ENCODE measurements at regions not wholly inside any gene's neighbourhood (a gene's known extent, or its start where the extent isn't known, plus 50 kb on each side); places are given as distances from the start of the nearest gene placed in this dataset.

- H3K36me3 ChIP-seq: no peaks in the 10 kb centered on the region
- H3K27ac ChIP-seq: no peak overlapping the region
- H3K4me1 ChIP-seq (ENCODE audit: control insufficient read depth in 1 of 2, insufficient read depth in 1 of 2, low read depth in 1 of 2, low read length in 1 of 2): no peaks in the 10 kb centered on the region
- H3K9me3 ChIP-seq: no peaks in the 10 kb centered on the region
- H3K4me3 ChIP-seq (ENCODE audit: low read depth in 1 of 2, low read length in 1 of 2): no peak overlapping the region
- H3K27me3 ChIP-seq: no peaks in the 10 kb centered on the region
- TF ChIP-seq, protein P1, sequence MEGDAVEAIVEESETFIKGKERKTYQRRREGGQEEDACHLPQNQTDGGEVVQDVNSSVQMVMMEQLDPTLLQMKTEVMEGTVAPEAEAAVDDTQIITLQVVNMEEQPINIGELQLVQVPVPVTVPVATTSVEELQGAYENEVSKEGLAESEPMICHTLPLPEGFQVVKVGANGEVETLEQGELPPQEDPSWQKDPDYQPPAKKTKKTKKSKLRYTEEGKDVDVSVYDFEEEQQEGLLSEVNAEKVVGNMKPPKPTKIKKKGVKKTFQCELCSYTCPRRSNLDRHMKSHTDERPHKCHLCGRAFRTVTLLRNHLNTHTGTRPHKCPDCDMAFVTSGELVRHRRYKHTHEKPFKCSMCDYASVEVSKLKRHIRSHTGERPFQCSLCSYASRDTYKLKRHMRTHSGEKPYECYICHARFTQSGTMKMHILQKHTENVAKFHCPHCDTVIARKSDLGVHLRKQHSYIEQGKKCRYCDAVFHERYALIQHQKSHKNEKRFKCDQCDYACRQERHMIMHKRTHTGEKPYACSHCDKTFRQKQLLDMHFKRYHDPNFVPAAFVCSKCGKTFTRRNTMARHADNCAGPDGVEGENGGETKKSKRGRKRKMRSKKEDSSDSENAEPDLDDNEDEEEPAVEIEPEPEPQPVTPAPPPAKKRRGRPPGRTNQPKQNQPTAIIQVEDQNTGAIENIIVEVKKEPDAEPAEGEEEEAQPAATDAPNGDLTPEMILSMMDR (IDR thresholded peaks at IDR 0.05): no peak
Observed at GRCh38 chr2:147681093-147681492, 163.7 kb upstream of the ACVR2A start.

DNA sequence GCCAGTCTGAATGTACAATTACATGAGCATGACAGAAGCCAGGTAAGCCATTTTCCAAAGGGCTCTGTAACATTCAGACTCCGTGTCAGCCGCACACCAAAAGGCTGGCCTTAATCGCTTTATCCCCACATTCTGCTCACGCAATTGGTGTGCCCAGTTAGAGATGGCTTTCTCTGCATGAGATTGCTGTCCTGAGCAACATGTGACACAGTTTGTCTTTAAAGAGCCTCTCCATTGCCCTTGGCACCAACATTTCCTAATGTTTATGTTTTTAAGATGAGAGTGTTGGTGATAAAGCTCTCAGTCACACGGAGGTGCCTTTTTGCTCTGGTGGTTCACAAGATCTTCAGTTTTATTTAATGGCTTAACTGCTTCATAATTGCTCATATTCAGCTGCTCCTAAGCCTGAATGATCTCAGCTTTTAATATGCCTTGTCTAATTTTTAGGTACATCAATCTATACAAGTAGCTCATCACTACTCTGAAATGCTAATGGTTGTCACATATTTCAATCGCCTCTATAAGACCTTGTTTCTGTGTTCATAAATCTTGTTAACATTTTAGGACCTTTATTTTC is 164.8 kb upstream of the ACVR2A start:
- Histone ChIP-seq H3K27ac (no peak overlapping the region), H3K9me3 (no peaks in the 10 kb centered on the region), H3K27me3 (no peaks in the 10 kb centered on the region), H3K36me3 (no peaks in the 10 kb centered on the region), H3K4me3 (ENCODE audit: low read depth in 1 of 2, low read length in 1 of 2) (no peak overlapping the region), H3K4me1 (ENCODE audit: control insufficient read depth in 1 of 2, insufficient read depth in 1 of 2, low read depth in 1 of 2, low read length in 1 of 2) (no peaks in the 10 kb centered on the region)
- TF ChIP-seq, protein P1 (IDR thresholded peaks at IDR 0.05): no peak

- TF ChIP-seq, protein P1 (IDR thresholded peaks at IDR 0.05): no peak
- no peak overlapping the region for H3K27ac ChIP-seq
- H3K4me1 ChIP-seq (ENCODE audit: control insufficient read depth in 1 of 2, insufficient read depth in 1 of 2, low read depth in 1 of 2, low read length in 1 of 2): no peaks in the 10 kb centered on the region
- H3K4me3 ChIP-seq (ENCODE audit: low read depth in 1 of 2, low read length in 1 of 2): no peak overlapping the region
- no peaks in the 10 kb centered on the region for H3K27me3 ChIP-seq
- H3K36me3 ChIP-seq: no peaks in the 10 kb centered on the region
- H3K9me3 ChIP-seq: no peaks in the 10 kb centered on the region
Observed at GRCh38 chr2:147679191-147679954, 165.5 kb upstream of the ACVR2A start.

GRCh38 chr2:147665105-147665504 is 179.7 kb upstream of the ACVR2A start:
- H3K9me3 ChIP-seq: no peaks in the 10 kb centered on the region
- H3K36me3 ChIP-seq: no peaks in the 10 kb centered on the region
- H3K4me1 ChIP-seq (ENCODE audit: control insufficient read depth in 1 of 2, insufficient read depth in 1 of 2, low read depth in 1 of 2, low read length in 1 of 2): no peaks in the 10 kb centered on the region
- no peak overlapping the region for H3K27ac ChIP-seq
- no peaks in the 10 kb centered on the region for H3K27me3 ChIP-seq
- TF ChIP-seq, protein P1 (IDR thresholded peaks at IDR 0.05): no peak
- no peak overlapping the region for H3K4me3 ChIP-seq (ENCODE audit: low read depth in 1 of 2, low read length in 1 of 2)

- H3K9me3 ChIP-seq: no peaks in the 10 kb centered on the region
- no peak overlapping the region for H3K27ac ChIP-seq
- no peaks in the 10 kb centered on the region for H3K27me3 ChIP-seq
- H3K4me1 ChIP-seq (ENCODE audit: control insufficient read depth in 1 of 2, insufficient read depth in 1 of 2, low read depth in 1 of 2, low read length in 1 of 2): no peaks in the 10 kb centered on the region
- TF ChIP-seq, protein P1 (IDR thresholded peaks at IDR 0.05): no peak
- no peak overlapping the region for H3K4me3 ChIP-seq (ENCODE audit: low read depth in 1 of 2, low read length in 1 of 2)
- no peaks in the 10 kb centered on the region for H3K36me3 ChIP-seq
Observed at GRCh38 chr2:147663962-147664361, 180.9 kb upstream of the ACVR2A start.

Data from neutrophil (primary cell).